HG02642 (cell line): ENCODE measurements at regions not wholly inside any gene's neighbourhood (a gene's known extent, or its start where the extent isn't known, plus 50 kb on each side); places are given as distances from the start of the nearest gene placed in this dataset.

Source experiments
- ATAC-seq: cut with Tn5 transposase; IDR thresholded peaks from one replicate; pipeline ENCODE4 v1.9.1; 2021; ENCODE audit warnings: mild to moderate bottlenecking; ENCODE audit not compliant: unreplicated experiment, poor library complexity

DNA sequence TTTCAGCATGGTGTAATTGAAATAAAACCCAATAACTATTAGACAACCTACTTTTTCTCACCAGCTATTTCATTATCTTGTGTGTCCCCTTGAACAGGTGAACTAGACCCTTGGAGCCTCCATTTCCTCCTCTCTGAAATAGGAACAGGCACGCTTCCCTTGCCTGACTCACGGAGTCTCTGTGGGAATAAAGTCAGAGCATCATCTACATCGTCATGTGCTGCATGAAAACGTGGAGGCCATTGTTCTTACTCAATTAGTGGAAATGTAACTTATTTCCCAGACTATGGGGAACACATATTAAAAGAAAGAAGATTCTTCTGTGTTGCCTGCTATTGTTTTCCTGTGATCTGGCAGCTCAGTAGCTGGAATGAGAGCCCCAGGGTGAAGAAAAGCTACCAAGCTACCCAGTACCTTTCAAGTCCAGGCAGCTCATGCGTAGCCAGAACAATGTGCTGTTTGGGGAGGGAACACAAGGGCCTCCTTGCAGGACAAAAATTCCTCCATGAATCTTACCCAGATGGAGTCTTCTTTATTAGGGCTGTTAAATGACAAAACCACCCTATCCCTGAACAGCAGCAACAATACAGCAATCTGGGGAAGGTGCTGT is 59.8 kb downstream of the SOX11 start:
- ATAC-seq, result no peak

GRCh38 chr2:5756272-5756671 is 64.1 kb downstream of the SOX11 start:
- no peak for ATAC-seq

- no peak for ATAC-seq
Measured at GRCh38 chr2:5758346-5758745, 66.2 kb downstream of the SOX11 start.

GRCh38 chr2:5759949-5760348 is 67.8 kb downstream of the SOX11 start:
- ATAC-seq, result no peak

GRCh38 chr2:5763531-5763930 is 71.3 kb downstream of the SOX11 start:
- no peak for ATAC-seq

DNA sequence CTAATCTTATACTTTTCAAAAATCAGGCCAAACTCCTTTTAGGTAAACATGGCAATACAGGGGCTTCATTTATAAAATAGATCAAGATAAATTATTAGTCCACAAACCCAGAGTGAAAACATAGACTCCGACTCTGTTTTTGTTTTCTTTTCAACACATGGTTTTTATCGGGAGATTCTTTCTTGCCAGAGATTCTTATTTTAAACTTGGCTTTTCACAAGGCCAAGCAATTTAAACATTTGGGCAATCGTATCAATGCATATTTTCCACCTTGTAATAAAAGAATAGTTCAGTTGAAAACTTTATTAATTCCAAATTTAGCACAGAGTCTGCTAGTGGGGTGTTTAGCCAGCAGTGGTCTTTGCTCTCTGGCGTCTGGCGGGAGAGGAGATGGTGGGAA is 71.9 kb downstream of the SOX11 start:
- ATAC-seq, result no peak

GRCh38 chr2:5766056-5766455 is 73.9 kb downstream of the SOX11 start:
- ATAC-seq, result no peak

DNA sequence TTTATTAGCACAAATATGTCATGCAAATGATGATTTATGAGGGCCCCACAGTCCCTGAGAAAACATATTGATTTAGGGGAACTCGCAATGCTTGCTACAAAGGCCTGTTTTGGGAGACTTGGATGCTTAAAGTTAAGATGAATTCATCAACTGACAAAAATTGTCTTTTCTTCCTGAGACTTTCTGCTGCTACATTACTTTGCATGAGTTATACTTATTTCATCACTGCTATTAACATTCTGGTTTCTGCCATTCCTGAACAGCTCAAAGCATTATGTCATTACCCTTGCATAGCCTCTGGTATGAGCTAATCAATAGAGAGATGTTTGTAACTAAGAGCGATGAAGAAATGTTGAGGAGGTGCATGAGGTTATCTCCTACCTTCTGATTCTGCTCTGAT is 74.4 kb downstream of the SOX11 start:
- no peak for ATAC-seq

DNA sequence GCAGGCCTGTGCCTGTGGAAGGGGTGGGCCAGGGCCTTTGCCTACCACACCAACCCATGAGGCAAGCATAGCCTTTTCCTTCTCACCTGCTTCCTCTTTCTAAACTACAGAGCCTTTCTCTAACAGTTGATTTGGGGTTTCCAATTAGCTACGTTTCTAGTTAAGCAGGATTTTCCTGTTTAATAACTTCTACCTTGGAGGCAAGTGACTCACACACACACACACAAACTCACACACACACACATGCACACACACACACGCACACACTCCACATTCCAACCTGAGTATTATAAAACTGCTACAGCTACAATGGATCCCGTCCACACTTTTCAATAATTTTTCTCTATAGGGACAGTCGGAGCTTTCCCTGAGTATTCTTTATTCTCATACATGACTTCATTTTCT is 84.9 kb downstream of the SOX11 start:
- no peak for ATAC-seq

DNA sequence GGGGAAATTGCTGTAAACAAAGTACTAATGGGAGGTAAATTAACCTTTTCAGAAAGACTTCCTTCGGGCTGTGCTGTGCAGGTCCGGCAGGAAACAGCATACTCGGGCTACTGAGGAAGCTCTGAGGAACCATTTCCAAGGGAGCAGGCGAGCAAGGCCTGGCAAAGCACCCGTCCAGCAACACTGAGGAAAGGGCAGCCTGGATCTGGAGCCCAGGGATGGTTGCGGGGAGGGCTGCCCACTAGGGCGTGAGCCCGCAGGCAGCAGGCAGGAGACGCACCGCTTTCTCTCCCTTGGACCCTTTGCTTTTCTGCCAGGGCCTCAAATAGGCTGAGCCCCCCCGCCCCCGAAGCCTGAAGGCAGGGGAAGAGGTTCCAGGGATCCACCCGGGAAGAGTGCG is 89.5 kb downstream of the SOX11 start:
- ATAC-seq, result no peak

DNA sequence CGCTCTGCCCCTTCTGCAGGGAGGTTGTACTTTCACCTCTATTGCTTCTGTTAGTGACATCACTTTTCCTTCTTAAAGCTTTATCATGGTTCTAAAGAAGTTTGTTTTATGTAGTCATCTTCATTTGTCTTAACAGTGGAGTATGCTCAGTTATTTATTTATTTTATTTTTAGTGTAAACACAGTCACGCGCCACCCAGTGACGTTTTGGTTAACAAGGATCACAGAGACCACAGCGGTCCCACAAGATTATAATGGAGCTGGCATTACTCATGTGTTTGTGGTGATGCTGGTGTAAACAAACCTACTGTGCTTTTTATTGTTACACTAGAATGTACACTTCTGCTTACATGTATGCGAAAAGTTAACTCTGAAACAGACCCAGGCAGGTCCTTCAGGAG is 89.9 kb downstream of the SOX11 start:
- ATAC-seq, result no peak

GRCh38 chr2:5788447-5788846 is 96.3 kb downstream of the SOX11 start:
- ATAC-seq, result no peak

DNA sequence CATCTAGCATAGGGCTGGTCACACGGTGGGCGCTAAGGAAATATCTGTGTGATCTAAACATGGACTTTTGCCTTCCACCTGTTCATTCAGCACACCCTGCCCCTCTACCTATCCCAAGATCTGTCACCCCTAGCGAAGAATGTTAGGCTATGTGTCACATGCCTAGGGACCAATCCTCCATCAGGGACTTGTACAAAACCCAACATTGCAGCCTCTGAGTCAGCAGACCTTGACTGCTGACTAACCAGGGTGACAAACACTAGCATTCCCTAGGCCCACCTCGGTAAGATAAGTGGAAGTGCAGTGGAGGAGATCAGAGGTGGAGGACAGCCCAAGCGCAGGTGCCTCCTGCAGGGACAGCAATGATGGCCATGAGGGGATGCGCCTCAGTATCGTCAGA is 99.2 kb downstream of the SOX11 start:
- ATAC-seq, result no peak

DNA sequence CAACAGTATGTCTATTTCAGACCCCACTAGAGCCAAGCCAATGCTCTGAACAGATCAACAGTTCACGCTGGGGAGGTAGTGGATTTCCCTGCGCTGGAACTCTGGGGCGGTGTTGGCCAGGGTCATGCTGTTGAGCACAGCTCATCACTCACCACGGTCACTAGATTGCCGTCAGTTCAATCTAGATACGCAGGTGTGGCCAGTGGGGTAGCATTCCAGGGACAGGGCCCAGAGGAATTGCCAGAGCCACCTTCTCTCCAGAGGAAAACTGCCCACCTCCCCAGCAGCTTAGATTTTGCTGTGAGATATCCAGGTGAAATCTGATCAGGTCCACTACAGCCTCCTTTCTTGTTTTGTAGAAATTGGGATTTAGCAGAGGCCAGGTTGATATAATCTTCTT is 101.8 kb downstream of the SOX11 start:
- no peak for ATAC-seq

- no peak for ATAC-seq
Measured at GRCh38 chr2:5798084-5798483, 105.9 kb downstream of the SOX11 start.

DNA sequence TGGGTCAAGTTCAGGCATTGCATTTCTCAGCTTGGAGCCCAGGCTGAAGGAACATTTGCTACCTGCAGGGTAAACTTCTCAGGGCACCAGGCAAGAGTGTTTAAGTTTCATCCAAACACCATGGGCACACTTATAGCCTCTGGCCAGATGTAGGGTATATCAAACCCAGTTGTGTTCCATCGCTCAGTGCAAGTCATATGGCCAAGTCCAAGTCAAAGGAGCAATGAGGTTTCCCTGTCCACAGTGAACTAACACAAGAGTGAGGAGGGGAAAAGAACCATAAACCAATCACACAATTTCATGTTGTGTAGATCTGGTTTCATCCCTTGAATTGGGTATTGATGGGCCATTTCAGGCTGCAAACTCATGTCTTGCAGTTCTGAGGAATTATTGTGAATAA is 107.2 kb downstream of the SOX11 start:
- ATAC-seq, result no peak

DNA sequence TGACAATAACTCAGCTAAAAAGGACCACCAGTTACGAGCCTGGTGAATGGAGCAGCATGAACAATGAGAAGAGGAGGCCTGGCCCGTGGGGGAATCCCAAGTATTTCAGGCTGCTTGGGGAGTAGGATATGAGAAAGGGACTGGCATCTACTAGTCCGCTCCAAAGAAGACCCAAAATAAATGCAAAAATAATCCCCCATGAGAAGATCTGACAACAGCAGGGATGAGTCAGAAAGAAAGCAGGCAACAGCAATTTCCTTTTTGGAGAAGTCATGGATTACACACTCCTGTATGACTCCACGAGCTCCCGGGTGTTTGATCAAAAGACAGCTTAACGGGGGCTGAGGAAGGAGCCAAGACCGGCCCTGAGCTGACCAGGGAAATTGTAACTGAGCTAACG is 111.4 kb downstream of the SOX11 start:
- ATAC-seq, result no peak

- ATAC-seq, result no peak
Measured at GRCh38 chr2:5818961-5819600, 126.9 kb downstream of the SOX11 start.

DNA sequence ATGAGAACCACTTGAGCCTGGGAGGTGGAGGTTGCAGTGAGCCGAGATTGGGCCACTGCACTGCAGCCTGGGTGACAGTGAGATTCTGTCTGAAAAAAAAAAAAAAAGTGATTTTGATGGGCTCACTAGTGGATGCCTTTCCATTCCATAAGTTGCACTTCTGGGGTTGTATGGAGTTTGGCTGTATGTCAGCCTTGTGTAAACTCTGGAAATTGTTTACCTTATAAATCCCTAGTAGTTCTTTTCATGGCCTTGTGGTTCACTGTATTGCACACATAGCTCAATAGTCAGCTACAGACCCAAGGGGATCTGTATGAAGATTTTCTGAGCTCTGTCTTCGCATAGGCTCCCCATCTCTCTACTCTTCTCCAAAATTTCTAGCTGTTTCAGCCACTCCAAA is 131.9 kb downstream of the SOX11 start:
- no peak for ATAC-seq

DNA sequence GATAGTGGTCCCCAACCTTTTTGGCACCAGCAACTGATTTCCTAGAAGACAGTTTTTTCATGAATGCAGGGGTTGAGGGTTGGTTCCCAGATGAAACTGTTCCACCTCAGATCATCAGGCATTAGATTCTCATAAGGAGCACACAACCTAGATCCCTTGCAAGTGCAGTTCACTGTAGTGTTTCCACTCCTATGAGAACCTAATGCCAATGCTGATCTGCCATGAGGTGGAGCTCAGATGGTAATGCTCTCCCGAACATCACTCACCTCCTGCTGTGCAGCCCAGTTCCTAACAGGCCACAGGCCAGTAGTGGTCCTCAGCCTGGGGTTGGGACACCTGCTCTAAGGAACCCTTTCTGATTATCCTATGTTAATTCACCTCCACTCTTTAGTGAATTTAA is 133.5 kb downstream of the SOX11 start:
- ATAC-seq, result no peak

GRCh38 chr2:5826979-5827655 is 134.9 kb downstream of the SOX11 start:
- ATAC-seq, result no peak

GRCh38 chr2:5834501-5834900 is 142.3 kb downstream of the SOX11 start:
- no peak for ATAC-seq
